HG03565 (cell line): ENCODE measurements at regions not wholly inside any gene's neighbourhood (a gene's known extent, or its start where the extent isn't known, plus 50 kb on each side); places are given as distances from the start of the nearest gene placed in this dataset.

ENCODE experiments used
- ATAC-seq: cut with Tn5 transposase; IDR thresholded peaks from one replicate; pipeline ENCODE4 v1.9.1; 2021; ENCODE audit warnings: mild to moderate bottlenecking, moderate library complexity; ENCODE audit not compliant: unreplicated experiment

GRCh38 chr1:118254491-118255425 lies 69.7 kb upstream of the SPAG17 start:
- no peak for ATAC-seq

GRCh38 chr1:118254001-118254400 lies 69.0 kb upstream of the SPAG17 start:
- no peak for ATAC-seq

- no peak for ATAC-seq
Measured at GRCh38 chr1:118253053-118253915, 68.3 kb upstream of the SPAG17 start.

- no peak for ATAC-seq
Measured at GRCh38 chr1:118252624-118253023, 67.6 kb upstream of the SPAG17 start.

- no peak for ATAC-seq
Measured at GRCh38 chr1:118250232-118250631, 65.2 kb upstream of the SPAG17 start.

- no peak for ATAC-seq
Measured at GRCh38 chr1:118249641-118250040, 64.6 kb upstream of the SPAG17 start.

GRCh38 chr1:118247593-118247992 lies 62.6 kb upstream of the SPAG17 start:
- ATAC-seq = no peak

- ATAC-seq = no peak
Measured at GRCh38 chr1:118246646-118247045, 61.6 kb upstream of the SPAG17 start.

- ATAC-seq = no peak
Measured at GRCh38 chr1:118244194-118244593, 59.2 kb upstream of the SPAG17 start.

GRCh38 chr1:118243269-118243668 lies 58.2 kb upstream of the SPAG17 start:
- no peak for ATAC-seq
